ENCODE measurements at regions not wholly inside any gene's neighbourhood (a gene's known extent, or its start where the extent isn't known, plus 50 kb on each side); places are given as distances from the start of the nearest gene placed in this dataset.

DNA sequence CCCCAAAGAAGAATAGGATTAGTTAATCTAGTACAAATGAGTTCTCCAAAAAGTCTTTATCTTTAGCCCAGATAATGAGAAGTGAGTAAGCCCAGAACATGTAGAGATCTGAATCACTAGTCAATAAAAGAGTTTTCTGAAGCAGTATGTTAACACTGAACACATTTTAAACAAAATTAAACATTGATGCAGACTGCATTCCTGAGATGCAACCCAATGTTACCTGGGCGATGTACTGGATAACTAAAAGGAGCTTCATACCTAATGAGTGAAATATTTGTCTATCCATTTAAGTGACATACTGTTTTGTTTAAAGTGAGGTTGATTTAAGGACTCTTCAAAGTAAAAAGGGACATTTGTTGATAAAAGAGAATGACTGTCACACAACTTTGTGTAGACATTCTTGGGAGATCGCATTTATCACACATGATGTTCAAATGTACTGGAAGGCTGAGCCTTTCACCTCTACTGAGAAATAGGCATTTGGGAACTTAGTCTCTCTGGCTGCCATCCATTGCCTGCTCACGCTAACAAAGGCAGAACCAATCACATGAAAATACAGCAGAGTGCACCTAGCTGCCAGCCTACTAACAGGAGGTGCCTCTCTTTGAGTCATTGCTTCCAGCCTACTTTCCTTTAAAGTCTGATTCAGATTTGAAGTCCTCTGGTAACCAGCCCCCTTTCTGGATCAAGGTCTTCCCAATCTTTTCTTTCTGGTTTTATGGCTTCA is 287.7 kb downstream of the BTG1 start:
- TF ChIP-seq, protein P1, sequence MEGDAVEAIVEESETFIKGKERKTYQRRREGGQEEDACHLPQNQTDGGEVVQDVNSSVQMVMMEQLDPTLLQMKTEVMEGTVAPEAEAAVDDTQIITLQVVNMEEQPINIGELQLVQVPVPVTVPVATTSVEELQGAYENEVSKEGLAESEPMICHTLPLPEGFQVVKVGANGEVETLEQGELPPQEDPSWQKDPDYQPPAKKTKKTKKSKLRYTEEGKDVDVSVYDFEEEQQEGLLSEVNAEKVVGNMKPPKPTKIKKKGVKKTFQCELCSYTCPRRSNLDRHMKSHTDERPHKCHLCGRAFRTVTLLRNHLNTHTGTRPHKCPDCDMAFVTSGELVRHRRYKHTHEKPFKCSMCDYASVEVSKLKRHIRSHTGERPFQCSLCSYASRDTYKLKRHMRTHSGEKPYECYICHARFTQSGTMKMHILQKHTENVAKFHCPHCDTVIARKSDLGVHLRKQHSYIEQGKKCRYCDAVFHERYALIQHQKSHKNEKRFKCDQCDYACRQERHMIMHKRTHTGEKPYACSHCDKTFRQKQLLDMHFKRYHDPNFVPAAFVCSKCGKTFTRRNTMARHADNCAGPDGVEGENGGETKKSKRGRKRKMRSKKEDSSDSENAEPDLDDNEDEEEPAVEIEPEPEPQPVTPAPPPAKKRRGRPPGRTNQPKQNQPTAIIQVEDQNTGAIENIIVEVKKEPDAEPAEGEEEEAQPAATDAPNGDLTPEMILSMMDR (IDR thresholded peaks at IDR 0.05) = no peak

DNA sequence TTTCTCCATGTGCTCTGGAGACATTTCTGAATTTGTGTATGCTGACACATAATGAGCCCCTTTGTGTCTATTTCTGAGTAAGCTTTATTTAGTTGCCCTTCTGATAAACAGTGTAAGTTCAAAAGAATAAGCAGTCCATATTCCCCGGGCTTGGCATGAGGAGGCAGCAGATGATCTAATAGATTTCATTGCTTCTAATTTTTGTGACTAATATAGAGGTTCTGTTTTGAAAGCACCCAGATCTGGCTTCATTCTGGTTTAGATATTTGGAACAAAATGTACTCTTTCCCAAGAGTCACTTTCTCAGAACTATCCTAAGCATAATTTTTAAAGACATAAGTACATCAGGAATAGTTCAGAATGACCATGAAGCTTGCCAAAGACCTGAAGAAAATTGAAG is 290.9 kb downstream of the BTG1 start:
- TF ChIP-seq, protein P1 (IDR thresholded peaks at IDR 0.05) = no peak

DNA sequence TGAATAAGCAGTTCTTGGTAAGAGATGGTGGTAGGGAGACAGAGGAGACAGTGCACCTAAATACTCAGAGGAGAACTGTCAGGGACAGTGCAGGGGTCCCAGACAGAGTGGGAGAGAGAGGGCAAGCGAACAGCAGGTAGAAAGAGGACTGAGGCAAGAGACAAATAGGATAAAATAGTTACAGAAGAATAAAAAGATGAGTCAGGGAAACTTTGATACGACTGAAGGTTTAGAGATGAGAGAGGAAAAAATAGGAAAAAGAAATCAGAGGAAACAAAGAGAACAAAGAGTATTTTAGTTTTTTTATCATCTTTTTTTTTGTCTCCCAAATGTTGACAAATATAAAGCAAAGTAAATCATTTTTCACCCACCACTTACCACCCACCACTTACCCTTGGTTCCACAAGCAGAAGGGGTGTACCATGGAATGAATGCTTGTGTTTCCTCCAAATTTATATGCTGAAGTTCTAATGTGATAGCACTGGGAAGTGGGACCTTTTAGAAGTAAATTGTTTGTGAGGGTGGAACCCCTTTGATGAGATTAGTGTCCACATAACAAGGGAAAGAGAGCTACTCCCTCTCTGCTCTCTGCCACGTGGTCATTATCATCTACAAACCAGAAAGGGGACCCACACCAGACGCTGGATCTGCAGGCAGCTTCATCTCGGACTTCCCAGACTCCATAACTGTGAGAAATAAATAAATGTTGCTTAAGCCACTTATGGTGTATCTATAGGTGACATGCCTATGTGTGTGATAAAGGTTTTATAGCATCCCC is 292.1 kb downstream of the BTG1 start:
- TF ChIP-seq, protein P1 (IDR thresholded peaks at IDR 0.05) = no peak

DNA sequence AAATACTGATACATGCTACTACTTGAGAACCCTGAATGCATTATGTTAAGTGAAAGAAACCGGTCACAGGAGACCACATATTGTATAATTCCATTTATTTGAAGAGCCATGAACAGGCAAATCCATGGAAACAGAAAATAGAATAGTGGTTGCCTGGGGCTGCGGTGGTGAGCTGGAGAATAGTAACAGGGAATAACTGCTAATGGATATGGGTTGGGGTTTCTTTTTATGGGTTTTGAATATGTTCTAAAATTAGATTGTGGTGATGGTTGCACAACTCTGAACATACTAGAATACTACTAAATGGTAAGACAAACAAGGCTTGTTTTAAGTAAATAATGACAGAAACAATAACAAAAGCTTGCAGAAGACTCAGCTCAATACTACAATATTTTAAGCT is 293.0 kb downstream of the BTG1 start:
- TF ChIP-seq, protein P1 (IDR thresholded peaks at IDR 0.05) = no peak

DNA sequence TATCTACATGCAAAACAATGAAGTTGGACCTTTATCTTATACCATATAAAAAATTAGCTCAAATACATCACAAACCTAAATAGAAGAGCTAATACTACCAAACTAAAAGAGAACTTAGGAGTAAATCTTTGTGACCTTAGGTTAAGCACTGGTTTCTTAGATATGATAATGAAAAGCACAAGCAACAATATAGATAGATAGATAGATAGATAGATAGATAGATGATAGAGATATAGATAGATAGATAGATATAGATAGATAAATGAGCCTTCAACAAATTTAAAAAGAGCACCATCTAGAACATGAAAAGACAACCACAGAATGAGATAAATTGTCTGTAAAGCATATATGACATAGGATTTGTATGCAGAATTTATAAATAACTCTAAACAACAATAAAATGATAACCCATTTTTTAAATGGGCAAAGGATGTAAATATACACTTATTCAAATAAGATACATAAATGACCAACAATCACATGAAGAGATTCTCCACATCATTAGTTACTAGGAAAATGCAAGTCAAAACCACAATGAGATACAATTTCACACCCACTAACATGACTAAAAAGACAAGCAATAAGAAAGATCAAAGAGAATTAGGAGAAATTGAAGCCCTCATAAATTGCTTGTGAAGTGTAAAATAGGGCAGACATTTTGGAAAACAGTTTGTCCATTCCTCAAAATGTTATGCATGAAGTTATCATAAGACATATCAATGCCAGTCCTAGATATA is 293.7 kb downstream of the BTG1 start:
- TF ChIP-seq, protein P1 (IDR thresholded peaks at IDR 0.05) = no peak

DNA sequence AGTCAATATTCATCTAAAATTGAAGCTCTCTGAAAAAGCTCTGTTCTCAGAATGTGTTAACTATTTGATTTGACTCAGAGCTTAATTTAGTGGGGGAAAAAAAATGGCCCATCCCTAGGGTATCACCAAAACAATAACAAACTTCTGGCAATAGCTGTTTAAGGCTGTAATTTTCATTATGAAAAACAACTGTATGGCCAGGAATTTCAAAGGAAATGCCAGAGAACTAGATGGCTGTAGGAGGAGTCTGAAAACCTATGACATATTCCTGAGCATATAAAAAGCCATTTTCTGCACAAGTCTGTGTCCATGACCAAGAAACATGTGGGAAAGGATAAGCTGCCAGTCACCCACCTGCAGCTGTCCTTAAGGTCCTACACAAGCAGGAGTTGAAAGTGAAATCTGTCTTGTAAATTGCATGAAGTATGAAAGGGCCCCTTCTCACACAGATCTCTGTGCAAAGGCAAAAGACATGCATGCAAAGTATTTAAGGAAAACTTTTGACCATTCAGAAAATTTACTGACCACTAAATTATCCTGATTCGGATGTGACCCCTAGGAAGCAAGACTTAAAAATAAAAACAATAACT is 299.1 kb downstream of the BTG1 start:
- TF ChIP-seq, protein P1 (IDR thresholded peaks at IDR 0.05) = no peak

DNA sequence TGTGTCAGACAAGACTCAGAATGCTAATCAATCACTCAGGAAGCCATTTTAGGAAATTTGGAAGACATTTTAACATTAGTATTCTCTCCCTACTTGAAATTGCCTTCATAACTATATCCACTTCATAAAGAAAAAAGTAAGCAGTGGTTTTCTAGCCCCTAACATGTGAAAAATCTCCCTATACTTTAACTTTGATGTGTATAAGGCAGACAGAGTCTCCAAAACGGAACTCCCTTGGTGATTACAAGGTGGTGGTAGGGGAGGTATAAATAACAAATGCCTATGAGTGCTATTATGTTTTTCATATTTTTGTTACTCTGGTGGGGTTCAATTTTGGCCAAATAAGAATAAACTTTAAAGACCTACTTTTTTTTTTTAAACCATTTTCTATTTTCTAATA is 300.3 kb downstream of the BTG1 start:
- TF ChIP-seq, protein P1 (IDR thresholded peaks at IDR 0.05) = no peak
